ENCODE measurements at regions not wholly inside any gene's neighbourhood (a gene's known extent, or its start where the extent isn't known, plus 50 kb on each side); places are given as distances from the start of the nearest gene placed in this dataset.

DNA sequence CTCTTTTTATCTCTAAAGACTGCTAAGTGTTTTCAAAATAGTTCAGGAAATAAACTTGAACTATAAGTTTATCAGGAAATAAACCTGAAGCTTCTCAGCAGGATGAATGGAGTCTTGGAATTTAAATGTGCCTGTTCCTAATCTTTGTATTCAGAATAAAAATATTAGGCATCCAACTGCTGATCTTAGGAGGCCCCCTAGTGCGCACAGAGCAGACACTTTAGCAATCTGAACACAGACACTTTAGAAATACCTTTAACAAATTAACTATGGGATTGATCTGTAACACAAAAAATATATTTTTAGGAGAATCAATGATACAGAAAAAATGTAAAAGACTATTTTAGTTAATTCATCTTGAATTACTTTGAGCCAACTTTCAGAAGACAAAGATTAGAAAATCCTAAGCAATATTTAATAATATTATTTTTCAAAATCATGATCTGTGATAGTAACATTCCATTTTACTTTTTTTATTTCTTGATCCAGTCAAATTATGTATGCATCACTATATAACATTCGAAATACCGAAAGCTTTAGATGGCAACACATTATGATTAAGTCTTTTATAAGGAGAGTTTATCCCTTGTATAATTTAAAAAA, 80.9 kb downstream of the SLC41A2 start:
- peak; percentile 26 for DNase-seq
- Mint-ChIP-seq H3K36me3 (ENCODE audit: low read depth) (no peaks in the 10 kb centered on the region), H3K4me3 (no peak overlapping the region), H3K27me3 (peaks cover 9% of the 10 kb centered on the region), H3K27ac (no peak overlapping the region), H3K4me1 (no peaks in the 10 kb centered on the region), H3K9me3 (no peaks in the 10 kb centered on the region)
- ATAC-seq = no peak

DNA sequence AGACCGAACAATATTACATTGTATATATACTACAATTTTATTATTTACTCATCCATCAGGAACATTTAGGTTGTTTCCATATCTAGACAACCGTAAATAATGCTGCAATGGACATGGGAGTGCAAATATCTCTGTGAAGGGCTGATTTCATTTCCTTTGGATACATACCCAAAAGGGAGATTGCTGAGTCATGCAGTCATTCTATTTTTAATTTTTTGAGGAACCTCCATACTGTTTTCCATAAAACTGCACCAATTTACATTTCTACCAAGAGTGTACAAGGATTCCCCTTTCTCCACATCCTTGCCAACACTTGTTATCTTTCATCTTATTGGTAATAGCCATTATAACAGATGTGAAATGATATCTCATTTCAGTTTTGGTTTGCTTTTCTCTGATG, 84.7 kb downstream of the SLC41A2 start:
- H3K36me3 Mint-ChIP-seq (ENCODE audit: low read depth) = no peaks in the 10 kb centered on the region
- H3K4me3 Mint-ChIP-seq = no peak overlapping the region
- H3K4me1 Mint-ChIP-seq = no peaks in the 10 kb centered on the region
- peaks cover 5% of the 10 kb centered on the region for H3K27me3 Mint-ChIP-seq
- ATAC-seq (no peak), DNase-seq (no peak)
- H3K9me3 Mint-ChIP-seq = no peaks in the 10 kb centered on the region
- no peak overlapping the region for H3K27ac Mint-ChIP-seq

DNA sequence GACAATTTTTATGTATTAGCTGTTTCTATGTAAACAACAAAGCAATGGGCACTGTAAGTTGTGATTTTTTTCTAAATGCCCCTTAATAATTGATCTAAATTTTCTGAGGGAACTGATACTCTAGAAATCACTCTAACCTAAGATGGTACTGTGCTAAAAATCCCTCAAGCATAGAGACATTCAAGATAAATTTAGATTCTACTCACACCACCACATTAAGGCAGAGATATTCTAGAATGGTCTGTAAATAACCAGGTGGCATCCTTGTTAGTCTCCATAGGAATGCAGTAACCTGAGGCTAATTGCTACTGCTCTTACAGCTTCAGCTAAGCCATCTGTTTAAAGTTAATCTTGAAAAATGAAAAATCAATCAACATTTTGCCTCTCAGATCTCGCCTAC, 87.3 kb downstream of the SLC41A2 start:
- Mint-ChIP-seq H3K27me3 (peaks cover 6% of the 10 kb centered on the region), H3K27ac (no peak overlapping the region), H3K9me3 (no peaks in the 10 kb centered on the region), H3K4me3 (no peak overlapping the region), H3K4me1 (no peaks in the 10 kb centered on the region), H3K36me3 (ENCODE audit: low read depth) (no peaks in the 10 kb centered on the region)
- DNase-seq (no peak), ATAC-seq (no peak)

DNA sequence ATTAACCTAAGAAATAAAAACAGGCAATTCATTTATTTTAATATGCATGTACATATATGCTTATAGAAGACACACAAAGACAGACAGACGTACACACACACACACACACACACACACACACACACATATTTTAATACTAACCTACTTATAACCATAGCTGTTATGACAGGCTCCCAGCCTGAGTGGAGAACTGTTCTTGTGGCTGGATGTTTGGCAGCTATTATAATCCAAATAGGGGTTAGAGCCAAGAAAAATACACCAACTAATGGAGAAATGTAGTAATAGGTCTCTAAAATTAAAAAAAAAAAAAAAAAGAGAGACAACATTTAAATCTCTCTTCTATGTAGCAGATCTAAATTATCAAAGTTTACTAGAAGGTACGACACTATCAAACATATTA, 91.8 kb downstream of the SLC41A2 start:
- H3K27me3 Mint-ChIP-seq = peaks cover 2% of the 10 kb centered on the region
- H3K36me3 Mint-ChIP-seq (ENCODE audit: low read depth) = no peaks in the 10 kb centered on the region
- DNase-seq = no peak
- H3K4me3 Mint-ChIP-seq = no peak overlapping the region
- ATAC-seq = no peak
- H3K27ac Mint-ChIP-seq = no peak overlapping the region
- no peaks in the 10 kb centered on the region for H3K9me3 Mint-ChIP-seq
- peaks cover 7% of the 10 kb centered on the region for H3K4me1 Mint-ChIP-seq

DNA sequence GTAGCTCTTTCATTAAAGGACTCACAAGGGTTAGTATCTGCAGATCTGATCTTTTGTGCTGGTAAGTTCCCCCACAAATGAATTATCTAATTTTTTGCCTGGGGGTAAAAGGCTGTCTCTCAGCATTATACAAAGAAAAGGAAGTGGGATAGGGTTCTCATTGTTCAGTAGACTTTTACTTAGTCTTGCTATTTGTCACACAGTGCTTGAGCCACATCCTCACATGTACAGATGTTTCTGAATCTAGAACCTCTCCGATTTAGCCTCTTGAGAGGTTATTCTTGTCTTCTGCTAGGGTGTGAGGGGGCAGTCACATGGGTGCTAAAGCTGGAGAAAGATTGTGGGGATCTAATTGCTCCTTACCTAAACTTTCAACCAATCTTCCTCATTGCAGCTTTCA, 93.0 kb downstream of the SLC41A2 start:
- peaks cover 7% of the 10 kb centered on the region for H3K4me1 Mint-ChIP-seq
- ATAC-seq (no peak), DNase-seq (no peak)
- H3K36me3 Mint-ChIP-seq (ENCODE audit: low read depth) = no peaks in the 10 kb centered on the region
- H3K27ac Mint-ChIP-seq = no peak overlapping the region
- no peaks in the 10 kb centered on the region for H3K9me3 Mint-ChIP-seq
- H3K27me3 Mint-ChIP-seq = peaks cover 2% of the 10 kb centered on the region
- no peak overlapping the region for H3K4me3 Mint-ChIP-seq

DNA sequence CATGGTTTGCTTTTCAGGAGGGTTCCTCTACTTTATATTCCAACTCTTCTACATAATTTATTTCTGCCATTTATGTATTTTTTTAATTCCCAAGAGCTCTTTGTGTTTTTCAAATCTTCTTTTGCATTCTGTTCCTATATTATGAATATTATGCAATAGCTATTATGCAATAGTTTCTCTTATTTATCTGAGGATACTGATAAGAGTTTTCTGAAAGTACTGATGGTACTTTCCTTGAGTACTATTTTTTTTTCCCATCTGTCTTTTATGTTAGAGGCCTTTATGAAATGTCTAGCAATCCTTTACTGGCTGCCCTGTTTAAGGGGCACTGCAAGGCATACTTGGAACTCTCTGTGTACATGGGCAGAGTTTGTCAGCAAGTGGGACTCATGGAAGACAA, 93.4 kb downstream of the SLC41A2 start:
- H3K36me3 Mint-ChIP-seq (ENCODE audit: low read depth) = no peaks in the 10 kb centered on the region
- H3K9me3 Mint-ChIP-seq = no peaks in the 10 kb centered on the region
- no peak for ATAC-seq
- no peak overlapping the region for H3K4me3 Mint-ChIP-seq
- no peak for DNase-seq
- peaks cover 7% of the 10 kb centered on the region for H3K4me1 Mint-ChIP-seq
- H3K27ac Mint-ChIP-seq = no peak overlapping the region
- peaks cover 2% of the 10 kb centered on the region for H3K27me3 Mint-ChIP-seq

DNA sequence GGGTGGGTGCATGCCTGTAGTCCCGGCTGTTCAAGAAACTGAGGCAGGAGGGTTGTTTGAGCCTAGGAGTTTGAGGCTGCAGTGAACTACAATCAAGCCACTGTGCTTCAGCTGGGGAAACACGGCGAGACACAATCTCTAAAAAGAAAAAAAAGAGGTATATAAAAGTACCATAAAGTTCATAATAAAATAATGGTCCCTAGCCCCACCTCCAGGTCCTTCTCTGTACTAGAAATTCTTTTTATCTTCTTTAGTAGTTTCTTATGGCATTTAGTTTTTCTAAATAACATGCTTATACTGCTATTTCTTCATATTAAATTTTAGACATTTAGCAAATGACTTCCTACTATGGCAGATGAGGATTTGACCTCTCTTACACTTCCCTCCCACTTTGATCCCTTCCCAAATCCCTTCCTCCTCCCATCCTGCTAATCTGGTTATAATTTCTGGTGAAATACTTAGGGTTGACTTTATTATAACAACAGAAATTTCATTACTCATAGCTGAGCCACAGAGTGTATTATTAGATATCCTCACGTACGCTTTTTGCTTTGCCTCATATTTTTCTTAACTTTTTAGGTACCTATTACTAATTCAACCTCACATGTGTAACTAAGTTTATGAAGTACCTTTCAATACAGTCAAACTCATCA, 94.7 kb downstream of the SLC41A2 start:
- Mint-ChIP-seq H3K4me1 (peaks cover 7% of the 10 kb centered on the region), H3K9me3 (no peaks in the 10 kb centered on the region), H3K27ac (no peak overlapping the region), H3K36me3 (ENCODE audit: low read depth) (peaks cover 2% of the 10 kb centered on the region), H3K27me3 (peaks cover 1% of the 10 kb centered on the region), H3K4me3 (no peak overlapping the region)
- DNase-seq (no peak), ATAC-seq (no peak)

DNA sequence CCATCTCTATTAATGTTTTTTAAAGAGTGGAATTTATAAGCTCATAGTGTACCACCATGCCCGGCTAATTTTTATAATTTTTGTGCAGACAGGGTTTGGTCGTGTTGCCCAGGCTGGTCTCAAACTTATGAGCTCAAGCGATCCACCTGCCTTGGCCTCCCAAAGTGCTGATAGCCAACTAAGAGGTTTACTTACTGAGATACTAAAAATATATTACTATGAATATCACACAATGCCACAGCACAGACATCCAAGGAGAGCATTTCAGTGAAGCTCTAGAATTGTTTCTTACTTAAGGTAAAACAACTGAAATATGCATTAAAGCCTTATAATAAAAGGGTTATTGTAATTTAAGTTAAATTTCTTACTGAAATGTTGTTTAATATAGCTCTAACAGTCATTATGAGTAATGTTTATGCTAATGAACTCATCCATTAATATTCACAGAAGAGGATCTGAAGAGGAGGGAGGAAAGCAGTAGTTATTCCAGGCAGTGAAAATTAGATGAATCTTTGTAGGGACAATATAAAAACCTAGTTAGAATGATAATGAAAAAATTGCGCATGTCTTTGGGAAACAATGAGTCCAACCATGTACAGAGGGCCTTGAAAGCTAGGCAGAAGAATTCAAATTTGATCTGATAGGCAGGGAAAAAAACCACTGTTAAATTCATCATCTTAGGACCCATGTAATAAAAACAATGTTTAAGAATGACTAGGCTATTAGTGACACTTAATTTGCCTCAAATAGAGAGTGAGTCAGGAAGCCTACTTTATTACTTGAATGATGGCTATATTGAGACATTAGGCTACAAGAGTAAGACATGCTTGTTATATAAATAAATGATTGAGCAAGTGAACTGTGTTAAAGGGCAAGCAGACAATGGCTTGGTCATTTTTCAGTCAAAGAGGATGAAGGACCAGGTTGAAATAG, 99.2 kb downstream of the SLC41A2 start:
- H3K27ac Mint-ChIP-seq = no peak overlapping the region
- H3K27me3 Mint-ChIP-seq = no peaks in the 10 kb centered on the region
- DNase-seq = no peak
- H3K4me3 Mint-ChIP-seq = no peak overlapping the region
- peaks cover 2% of the 10 kb centered on the region for H3K36me3 Mint-ChIP-seq (ENCODE audit: low read depth)
- no peaks in the 10 kb centered on the region for H3K9me3 Mint-ChIP-seq
- no peaks in the 10 kb centered on the region for H3K4me1 Mint-ChIP-seq
- no peak for ATAC-seq

DNA sequence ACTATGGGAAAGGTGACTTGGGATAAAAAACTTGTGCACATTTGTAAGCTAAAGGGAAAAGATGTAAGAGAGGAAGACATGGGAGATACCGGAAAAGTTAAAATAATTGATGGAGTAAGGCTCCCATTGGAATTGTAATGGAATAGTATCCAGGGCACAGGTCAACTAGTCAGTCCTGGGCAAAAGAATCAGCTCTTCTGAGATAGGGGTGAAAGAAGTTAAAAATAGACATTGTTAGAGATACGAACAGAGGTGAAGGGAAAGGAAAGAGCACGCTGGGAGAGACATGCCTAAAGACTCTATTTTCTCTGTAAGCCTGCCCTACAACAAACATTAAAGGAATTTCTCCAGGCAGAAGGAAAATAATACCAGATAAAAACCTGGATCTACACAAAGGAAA, 101.6 kb downstream of the SLC41A2 start:
- Mint-ChIP-seq H3K4me3 (no peak overlapping the region), H3K27ac (no peak overlapping the region), H3K9me3 (no peaks in the 10 kb centered on the region), H3K36me3 (ENCODE audit: low read depth) (peaks cover 2% of the 10 kb centered on the region), H3K27me3 (no peaks in the 10 kb centered on the region), H3K4me1 (no peaks in the 10 kb centered on the region)
- ATAC-seq (no peak), DNase-seq (no peak)

DNA sequence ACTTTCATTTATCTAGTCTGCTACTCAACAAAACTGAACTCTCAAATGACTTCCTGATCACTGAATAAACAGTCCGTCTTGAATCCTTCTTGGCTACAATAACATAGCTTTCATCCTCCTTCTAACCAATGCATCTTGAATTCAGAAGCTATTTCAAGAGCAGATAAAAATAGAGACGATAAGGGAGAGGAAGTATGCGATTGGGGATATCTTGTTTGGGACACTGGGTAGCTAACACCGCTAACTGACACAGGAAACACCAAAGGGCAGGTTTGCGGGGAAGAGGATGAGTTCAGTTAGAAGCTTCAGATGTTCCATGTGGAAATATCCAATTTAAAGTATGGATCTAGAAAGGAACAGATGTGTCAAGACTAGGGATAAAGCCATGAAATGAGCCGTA, 102.5 kb downstream of the SLC41A2 start:
- Mint-ChIP-seq H3K9me3 (no peaks in the 10 kb centered on the region), H3K27me3 (no peaks in the 10 kb centered on the region), H3K27ac (no peak overlapping the region), H3K4me1 (no peaks in the 10 kb centered on the region), H3K36me3 (ENCODE audit: low read depth) (peaks cover 2% of the 10 kb centered on the region), H3K4me3 (no peak overlapping the region)
- ATAC-seq (no peak), DNase-seq (no peak)

DNA sequence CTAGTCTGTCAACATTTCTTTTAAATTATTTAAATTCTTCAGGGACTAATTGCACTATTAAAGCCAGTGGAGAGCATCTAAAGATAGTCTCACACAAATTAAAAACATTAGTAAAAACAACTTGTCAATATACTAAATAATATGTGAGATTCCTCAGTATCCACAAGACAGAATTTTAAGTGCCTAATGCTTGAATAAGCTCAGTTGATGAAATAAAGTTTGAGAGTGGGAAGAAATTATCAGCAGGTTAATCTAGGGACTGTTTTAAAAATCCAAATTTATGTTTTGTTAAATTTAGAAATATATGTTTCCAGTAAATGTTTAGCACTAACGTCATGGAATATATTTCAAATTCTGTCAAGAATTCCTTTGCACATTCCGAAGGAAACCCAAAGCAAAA, 105.2 kb downstream of the SLC41A2 start:
- Mint-ChIP-seq H3K4me3 (no peak overlapping the region), H3K36me3 (ENCODE audit: low read depth) (no peaks in the 10 kb centered on the region), H3K27ac (no peak overlapping the region), H3K9me3 (no peaks in the 10 kb centered on the region), H3K4me1 (no peaks in the 10 kb centered on the region), H3K27me3 (peaks cover 4% of the 10 kb centered on the region)
- ATAC-seq = no peak
- no peak for DNase-seq

DNA sequence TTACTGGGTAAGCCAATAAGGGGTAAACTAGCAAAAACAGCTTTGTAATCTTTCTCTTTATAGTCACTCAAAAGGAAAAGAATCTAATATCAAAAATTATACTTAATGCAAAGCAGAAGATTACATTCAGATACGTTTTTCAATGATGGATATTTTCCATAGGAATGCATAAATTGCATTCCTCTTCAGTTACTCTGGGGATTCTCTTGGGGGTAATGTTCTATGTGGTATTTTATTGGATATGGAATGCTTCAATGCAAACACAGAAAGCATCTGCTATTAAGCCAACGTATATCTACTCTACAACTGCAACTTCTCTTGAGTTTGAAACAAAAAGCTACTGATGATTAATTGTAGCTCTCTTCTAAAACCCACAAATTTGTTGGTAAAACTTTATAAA, 106.0 kb downstream of the SLC41A2 start:
- Mint-ChIP-seq H3K4me3 (no peak overlapping the region), H3K27me3 (peaks cover 4% of the 10 kb centered on the region), H3K9me3 (no peaks in the 10 kb centered on the region), H3K27ac (no peak overlapping the region), H3K4me1 (no peaks in the 10 kb centered on the region), H3K36me3 (ENCODE audit: low read depth) (no peaks in the 10 kb centered on the region)
- ATAC-seq (no peak), DNase-seq (no peak)

DNA sequence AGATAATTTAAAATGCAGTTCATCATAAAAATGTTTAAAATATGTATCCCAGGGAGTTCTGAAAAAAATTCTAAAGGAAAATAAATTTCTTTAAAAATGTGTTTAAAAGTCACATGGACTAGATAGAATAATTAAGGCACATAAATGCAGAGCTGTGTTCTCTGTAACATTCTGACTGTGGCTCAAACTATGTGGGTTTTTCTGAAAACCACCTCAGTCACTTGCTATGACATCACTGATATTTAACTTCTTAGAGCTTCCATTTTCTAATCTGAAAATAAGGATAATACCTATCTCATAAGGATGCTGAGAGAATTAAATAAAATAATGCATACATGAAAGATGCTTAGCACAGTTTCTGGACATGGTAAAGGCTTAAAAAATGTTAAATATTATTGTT, 107.3 kb downstream of the SLC41A2 start:
- Mint-ChIP-seq H3K4me1 (no peaks in the 10 kb centered on the region), H3K36me3 (ENCODE audit: low read depth) (no peaks in the 10 kb centered on the region), H3K27ac (no peak overlapping the region), H3K27me3 (peaks cover 4% of the 10 kb centered on the region), H3K4me3 (no peak overlapping the region), H3K9me3 (no peaks in the 10 kb centered on the region)
- ATAC-seq (no peak), DNase-seq (no peak)

DNA sequence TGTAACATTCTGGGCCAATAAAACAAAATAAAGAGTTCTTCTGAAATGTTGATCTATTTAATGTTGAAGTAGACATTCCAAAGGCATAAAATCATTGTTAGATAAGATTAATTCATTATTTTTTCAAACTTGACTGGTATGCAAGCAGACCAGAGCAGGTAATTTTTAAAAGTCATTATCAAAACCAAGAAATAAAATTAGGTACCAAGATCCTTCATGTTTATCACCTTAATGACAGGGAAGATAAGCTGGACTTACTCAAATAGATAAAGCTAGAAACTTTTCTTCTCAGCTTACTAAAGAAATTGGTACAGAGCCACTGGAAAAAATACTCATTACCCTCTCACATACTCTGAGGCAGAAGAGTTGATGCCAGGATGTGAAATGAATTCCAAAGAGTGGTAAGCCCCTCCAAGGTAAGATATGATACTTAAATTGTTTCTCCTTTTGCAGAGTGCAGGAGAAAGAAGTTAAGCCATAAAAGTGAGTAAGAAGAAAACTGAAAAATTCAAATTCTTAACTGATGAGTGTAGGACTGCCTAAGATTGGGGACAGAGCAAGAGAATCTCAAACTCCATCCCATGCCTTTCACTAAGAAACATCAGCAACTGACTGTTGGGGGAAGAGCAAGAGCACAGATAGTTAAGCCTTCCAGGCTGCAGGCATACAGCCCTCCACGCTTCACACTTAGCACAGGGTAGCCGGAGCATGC, 111.9 kb downstream of the SLC41A2 start:
- Mint-ChIP-seq H3K4me3 (no peak overlapping the region), H3K9me3 (no peaks in the 10 kb centered on the region), H3K36me3 (ENCODE audit: low read depth) (no peaks in the 10 kb centered on the region), H3K27me3 (peaks cover 8% of the 10 kb centered on the region), H3K4me1 (no peaks in the 10 kb centered on the region), H3K27ac (no peak overlapping the region)
- no peak for ATAC-seq
- no peak for DNase-seq
